Hepatocyte (in vitro differentiated cells): ENCODE measurements at regions not wholly inside any gene's neighbourhood (a gene's known extent, or its start where the extent isn't known, plus 50 kb on each side); places are given as distances from the start of the nearest gene placed in this dataset.

Experiments
- EZH2 ChIP-seq: fragments of 200-600 bp; sonication (generic); IDR thresholded peaks from 2 replicates; pipeline ENCODE4 v1.6.1; 2016; ENCODE audit warnings: antibody characterized with exemption, mild to moderate bottlenecking, borderline replicate concordance
- TF ChIP-seq, protein P1 (sequence below): fragments of 200-600 bp; sonication (generic); IDR thresholded peaks from 2 replicates; pipeline ENCODE4 v1.5.1; 2016; ENCODE audit warnings: antibody characterized with exemption, mild to moderate bottlenecking; ENCODE audit not compliant: poor library complexity

DNA sequence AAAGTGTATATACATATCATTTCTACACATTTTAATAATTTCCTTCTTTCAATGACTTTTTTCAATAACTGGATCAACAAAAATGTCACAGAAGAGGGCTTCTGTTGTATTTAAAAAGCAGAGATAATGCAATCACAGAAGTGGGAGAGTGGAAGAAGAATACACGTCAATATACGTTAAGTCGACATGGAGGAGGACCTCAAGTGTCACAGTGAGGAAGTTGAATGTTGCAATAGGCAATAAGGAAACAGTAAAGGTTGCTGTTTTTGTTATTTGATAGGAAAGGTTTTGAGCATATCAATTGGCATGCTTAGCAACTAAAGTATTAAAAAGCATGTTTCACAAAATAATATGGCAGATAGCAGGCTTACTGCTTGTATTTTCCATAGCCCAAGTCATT lies 184.0 kb upstream of the NR4A3 start:
- no peak for TF ChIP-seq EZH2
- TF ChIP-seq, protein P1, sequence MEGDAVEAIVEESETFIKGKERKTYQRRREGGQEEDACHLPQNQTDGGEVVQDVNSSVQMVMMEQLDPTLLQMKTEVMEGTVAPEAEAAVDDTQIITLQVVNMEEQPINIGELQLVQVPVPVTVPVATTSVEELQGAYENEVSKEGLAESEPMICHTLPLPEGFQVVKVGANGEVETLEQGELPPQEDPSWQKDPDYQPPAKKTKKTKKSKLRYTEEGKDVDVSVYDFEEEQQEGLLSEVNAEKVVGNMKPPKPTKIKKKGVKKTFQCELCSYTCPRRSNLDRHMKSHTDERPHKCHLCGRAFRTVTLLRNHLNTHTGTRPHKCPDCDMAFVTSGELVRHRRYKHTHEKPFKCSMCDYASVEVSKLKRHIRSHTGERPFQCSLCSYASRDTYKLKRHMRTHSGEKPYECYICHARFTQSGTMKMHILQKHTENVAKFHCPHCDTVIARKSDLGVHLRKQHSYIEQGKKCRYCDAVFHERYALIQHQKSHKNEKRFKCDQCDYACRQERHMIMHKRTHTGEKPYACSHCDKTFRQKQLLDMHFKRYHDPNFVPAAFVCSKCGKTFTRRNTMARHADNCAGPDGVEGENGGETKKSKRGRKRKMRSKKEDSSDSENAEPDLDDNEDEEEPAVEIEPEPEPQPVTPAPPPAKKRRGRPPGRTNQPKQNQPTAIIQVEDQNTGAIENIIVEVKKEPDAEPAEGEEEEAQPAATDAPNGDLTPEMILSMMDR: no peak
